Breast epithelium (tissue), 3 donors: ENCODE measurements at regions not wholly inside any gene's neighbourhood (a gene's known extent, or its start where the extent isn't known, plus 50 kb on each side); places are given as distances from the start of the nearest gene placed in this dataset.

Experiments
- CTCF ChIP-seq, 3 donors: fragments of 450-650 bp; IDR thresholded peaks; one replicate each; pipeline ENCODE4 v1.5.1; 2016 to 2017; ENCODE audit warnings: antibody characterized with exemption in 3 of 3, mild to moderate bottlenecking in 3 of 3, moderate library complexity in 3 of 3
- POLR2A ChIP-seq: fragments of 450-650 bp; IDR thresholded peaks from one replicate; pipeline ENCODE4 v1.6.1; 2016; ENCODE audit warnings: antibody characterized with exemption, mild to moderate bottlenecking, moderate library complexity

- TF ChIP-seq CTCF (IDR thresholded peaks at IDR 0.05): no peak
- TF ChIP-seq POLR2A: no peak
These were observed 162.6 kb downstream of the HHIPL2 start for GRCh38 chr1:222385262-222385661.
